Subcutaneous abdominal adipose tissue (tissue), 5 donors: ENCODE measurements at regions not wholly inside any gene's neighbourhood (a gene's known extent, or its start where the extent isn't known, plus 50 kb on each side); places are given as distances from the start of the nearest gene placed in this dataset.

ENCODE experiments used
- H3K27ac ChIP-seq: one replicate; pipeline ENCODE4 v1.7.0; 2013; ENCODE audit warnings: low read depth, mild to moderate bottlenecking, inconsistent platforms, low read length, moderate library complexity
- H3K27me3 ChIP-seq, 5 donors: one replicate each; pipeline ENCODE4 v1.7.0; 2013; ENCODE audit warnings: low read length in 5 of 5, inconsistent platforms in 1 of 5; ENCODE audit not compliant: control insufficient read depth in 5 of 5, insufficient read depth in 4 of 5
- H3K36me3 ChIP-seq, 5 donors: one replicate each; pipeline ENCODE4 v1.7.0; 2013; ENCODE audit warnings: low read length in 5 of 5; ENCODE audit not compliant: control insufficient read depth in 5 of 5, insufficient read depth in 5 of 5
- H3K4me1 ChIP-seq, 5 donors: one replicate each; pipeline ENCODE4 v1.7.0; 2013; ENCODE audit warnings: low read length in 5 of 5, mild to moderate bottlenecking in 3 of 5, moderate library complexity in 1 of 5; ENCODE audit not compliant: control insufficient read depth in 5 of 5, insufficient read depth in 5 of 5
- H3K4me3 ChIP-seq, 5 donors: one replicate each; pipeline ENCODE4 v1.7.0; 2013; ENCODE audit warnings: low read length in 5 of 5, low read depth in 1 of 5
- H3K9ac ChIP-seq, 5 donors: one replicate each; pipeline ENCODE4 v1.7.0; 2013; ENCODE audit warnings: low read length in 5 of 5, mild to moderate bottlenecking in 4 of 5, moderate library complexity in 3 of 5
- H3K9me3 ChIP-seq, 5 donors: one replicate each; pipeline ENCODE4 v1.7.0; 2013; ENCODE audit warnings: low read length in 5 of 5; ENCODE audit not compliant: control insufficient read depth in 5 of 5
- donor health status: healthy.
- donor health status: healthy.
- donor health status: healthy.
- donor health status: healthy.
- donor health status: healthy.

- no peak overlapping the region for H3K27ac ChIP-seq
- H3K4me3 ChIP-seq: no peak overlapping the region
- no peaks in the 10 kb centered on the region for H3K4me1 ChIP-seq
- H3K27me3 ChIP-seq: no peaks in the 10 kb centered on the region
- no peaks in the 10 kb centered on the region for H3K36me3 ChIP-seq
- no peak overlapping the region for H3K9ac ChIP-seq
- H3K9me3 ChIP-seq: no peaks in the 10 kb centered on the region
These were observed 139.3 kb upstream of the KBTBD8 start for GRCh38 chr3:66858656-66859381.

GRCh38 chr3:66860771-66861170, 137.3 kb upstream of the KBTBD8 start:
- no peaks in the 10 kb centered on the region for H3K36me3 ChIP-seq

GRCh38 chr3:66863205-66864111, 134.6 kb upstream of the KBTBD8 start:
- no peaks in the 10 kb centered on the region for H3K4me1 ChIP-seq
- no peak overlapping the region for H3K9ac ChIP-seq
- no peaks in the 10 kb centered on the region for H3K27me3 ChIP-seq
- H3K9me3 ChIP-seq: no peaks in the 10 kb centered on the region
- H3K36me3 ChIP-seq: no peaks in the 10 kb centered on the region
- H3K27ac ChIP-seq: no peak overlapping the region
- H3K4me3 ChIP-seq: no peak overlapping the region

More at GRCh38 chr3:66860771-66861170, 137.3 kb upstream of the KBTBD8 start:
- no peaks in the 10 kb centered on the region for H3K27me3 ChIP-seq
- no peak overlapping the region for H3K27ac ChIP-seq
- no peak overlapping the region for H3K9ac ChIP-seq
- H3K4me1 ChIP-seq: no peaks in the 10 kb centered on the region
- no peak overlapping the region for H3K4me3 ChIP-seq
- H3K9me3 ChIP-seq: no peaks in the 10 kb centered on the region

- no peaks in the 10 kb centered on the region for H3K27me3 ChIP-seq
- no peaks in the 10 kb centered on the region for H3K4me1 ChIP-seq
- no peak overlapping the region for H3K4me3 ChIP-seq
- no peaks in the 10 kb centered on the region for H3K36me3 ChIP-seq
- no peak overlapping the region for H3K27ac ChIP-seq
- no peaks in the 10 kb centered on the region for H3K9me3 ChIP-seq
- no peak overlapping the region for H3K9ac ChIP-seq
These were observed 113.4 kb upstream of the KBTBD8 start for GRCh38 chr3:66884659-66885058.

- H3K27ac ChIP-seq: no peak overlapping the region
- H3K4me1 ChIP-seq: no peaks in the 10 kb centered on the region
- H3K9ac ChIP-seq: no peak overlapping the region
- no peak overlapping the region for H3K4me3 ChIP-seq
- H3K36me3 ChIP-seq: no peaks in the 10 kb centered on the region
- no peaks in the 10 kb centered on the region for H3K27me3 ChIP-seq
- H3K9me3 ChIP-seq: no peaks in the 10 kb centered on the region
These were observed 112.6 kb upstream of the KBTBD8 start for GRCh38 chr3:66885326-66886000.

GRCh38 chr3:66889750-66890494, 108.2 kb upstream of the KBTBD8 start:
- H3K4me3 ChIP-seq: no peak overlapping the region
- H3K27me3 ChIP-seq: no peaks in the 10 kb centered on the region
- H3K9ac ChIP-seq: no peak overlapping the region
- no peaks in the 10 kb centered on the region for H3K36me3 ChIP-seq
- no peaks in the 10 kb centered on the region for H3K4me1 ChIP-seq
- H3K9me3 ChIP-seq: peaks cover 0 to under 1% (median 0%) of the 10 kb centered on the region in 5 donors
- no peak overlapping the region for H3K27ac ChIP-seq

GRCh38 chr3:66898155-66898554, 100.0 kb upstream of the KBTBD8 start:
- Histone ChIP-seq H3K4me3 (no peak overlapping the region), H3K9ac (no peak overlapping the region), H3K27ac (no peak overlapping the region), H3K9me3 (peaks cover 0 to 36% (median 18%) of the 10 kb centered on the region in 5 donors), H3K36me3 (no peaks in the 10 kb centered on the region), H3K27me3 (no peaks in the 10 kb centered on the region), H3K4me1 (no peaks in the 10 kb centered on the region)

- peaks cover 0 to 15% (median 10%) of the 10 kb centered on the region in 5 donors for H3K9me3 ChIP-seq
- no peaks in the 10 kb centered on the region for H3K36me3 ChIP-seq
- H3K4me3 ChIP-seq: no peak overlapping the region
These were observed 93.8 kb upstream of the KBTBD8 start for GRCh38 chr3:66904336-66904735.

GRCh38 chr3:66904831-66905493, 93.1 kb upstream of the KBTBD8 start:
- Histone ChIP-seq H3K27ac (no peak overlapping the region), H3K4me3 (no peak overlapping the region), H3K36me3 (no peaks in the 10 kb centered on the region), H3K4me1 (no peaks in the 10 kb centered on the region), H3K27me3 (peaks cover 0 to 9% (median 0%) of the 10 kb centered on the region in 5 donors), H3K9ac (no peak overlapping the region), H3K9me3 (peaks cover 0 to 15% (median 10%) of the 10 kb centered on the region in 5 donors)

More at GRCh38 chr3:66904336-66904735, 93.8 kb upstream of the KBTBD8 start:
- H3K4me1 ChIP-seq: no peaks in the 10 kb centered on the region
- H3K27ac ChIP-seq: no peak overlapping the region
- peaks cover 0 to 9% (median 0%) of the 10 kb centered on the region in 5 donors for H3K27me3 ChIP-seq
- H3K9ac ChIP-seq: no peak overlapping the region
